DND-41 (cell line): ENCODE measurements at regions not wholly inside any gene's neighbourhood (a gene's known extent, or its start where the extent isn't known, plus 50 kb on each side); places are given as distances from the start of the nearest gene placed in this dataset.

Source experiments
- EZH2 ChIP-seq: IDR thresholded peaks from 3 replicates; pipeline ENCODE4 v1.6.1; 2012; ENCODE audit warnings: borderline replicate concordance, low read depth, mild to moderate bottlenecking, moderate library complexity, low read length, inconsistent platforms; ENCODE audit not compliant: severe bottlenecking
- TF ChIP-seq, protein P1 (sequence below): IDR thresholded peaks from 2 replicates; pipeline ENCODE4 v1.5.1; 2012; ENCODE audit warnings: borderline replicate concordance, low read length, moderate library complexity, mild to moderate bottlenecking; ENCODE audit not compliant: poor library complexity, severe bottlenecking; ENCODE audit errors: extremely low read depth

DNA sequence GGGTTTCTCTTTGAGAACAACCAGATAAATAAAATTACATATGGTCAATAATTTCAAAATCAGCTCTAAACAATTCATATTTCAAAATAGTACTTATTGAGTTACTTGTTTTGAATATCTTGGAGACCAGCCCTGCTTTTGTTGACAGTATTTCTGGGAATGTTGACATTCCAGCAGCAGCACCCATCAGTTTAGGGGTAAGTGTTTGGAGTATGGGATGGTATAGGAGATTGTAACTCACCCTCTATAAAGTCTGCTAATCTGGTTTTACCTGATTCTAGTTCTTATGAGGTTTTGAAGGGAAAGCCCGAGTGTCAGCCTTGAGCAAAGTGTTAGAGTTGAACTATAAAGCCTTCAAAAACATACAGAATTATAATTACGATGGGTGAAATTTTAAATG is 139.2 kb upstream of the ANKRD50 start:
- TF ChIP-seq EZH2: no peak
- TF ChIP-seq, protein P1, sequence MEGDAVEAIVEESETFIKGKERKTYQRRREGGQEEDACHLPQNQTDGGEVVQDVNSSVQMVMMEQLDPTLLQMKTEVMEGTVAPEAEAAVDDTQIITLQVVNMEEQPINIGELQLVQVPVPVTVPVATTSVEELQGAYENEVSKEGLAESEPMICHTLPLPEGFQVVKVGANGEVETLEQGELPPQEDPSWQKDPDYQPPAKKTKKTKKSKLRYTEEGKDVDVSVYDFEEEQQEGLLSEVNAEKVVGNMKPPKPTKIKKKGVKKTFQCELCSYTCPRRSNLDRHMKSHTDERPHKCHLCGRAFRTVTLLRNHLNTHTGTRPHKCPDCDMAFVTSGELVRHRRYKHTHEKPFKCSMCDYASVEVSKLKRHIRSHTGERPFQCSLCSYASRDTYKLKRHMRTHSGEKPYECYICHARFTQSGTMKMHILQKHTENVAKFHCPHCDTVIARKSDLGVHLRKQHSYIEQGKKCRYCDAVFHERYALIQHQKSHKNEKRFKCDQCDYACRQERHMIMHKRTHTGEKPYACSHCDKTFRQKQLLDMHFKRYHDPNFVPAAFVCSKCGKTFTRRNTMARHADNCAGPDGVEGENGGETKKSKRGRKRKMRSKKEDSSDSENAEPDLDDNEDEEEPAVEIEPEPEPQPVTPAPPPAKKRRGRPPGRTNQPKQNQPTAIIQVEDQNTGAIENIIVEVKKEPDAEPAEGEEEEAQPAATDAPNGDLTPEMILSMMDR: no peak
